Motor neuron (in vitro differentiated cells): ENCODE measurements at regions not wholly inside any gene's neighbourhood (a gene's known extent, or its start where the extent isn't known, plus 50 kb on each side); places are given as distances from the start of the nearest gene placed in this dataset.
"Not testable (repeated sequence)": the region's sequence is repeated elsewhere in the genome, so short reads cannot be mapped to it uniquely, and the experiment has no call there.

Source experiments
- ATAC-seq, 8 experiments: fragments of 200-7000 bp; cut with Tn5 transposase; replicated peaks in 6 of 8; 2 replicates each; pipeline ENCODE4 v1.8.0; 2021; ENCODE audit warnings: mild to moderate bottlenecking in 8 of 8, moderate library complexity in 8 of 8
- H3K27ac ChIP-seq, 2 donors: fragments of 250-450 bp; sonication (Bioruptor Pico); 2 replicates each; pipeline ENCODE4 v1.9.0; 2021; ENCODE audit warnings: antibody characterized with exemption in 2 of 2, mild to moderate bottlenecking in 2 of 2, moderate library complexity in 1 of 2
- H3K4me1 ChIP-seq, 2 donors: fragments of 250-450 bp; sonication (Bioruptor Pico); replicated peaks in 1 of 2; 2 replicates each; pipeline ENCODE4 v1.6.1; 2021; ENCODE audit warnings: antibody characterized with exemption in 2 of 2, mild to moderate bottlenecking in 2 of 2, moderate library complexity in 1 of 2
- H3K4me3 ChIP-seq, 5 donors: fragments of 250-450 bp; sonication (Bioruptor Pico); 2 replicates each; pipeline ENCODE4 v1.9.0; 2021; ENCODE audit warnings: antibody characterized with exemption in 5 of 5, mild to moderate bottlenecking in 5 of 5, moderate library complexity in 4 of 5
- WGBS, 10 experiments: fragments of 450-650 bp; shearing (Covaris generic); methylation state at CpG; one replicate each; pipeline ENCODE4 v1.0.0; 2022; 5-methylcytosine and 5-hydroxymethylcytosine counted together
- in situ Hi-C, 9 experiments: fragments of 400-800 bp; cut with MboI; loops; one replicate each; pipeline ENCODE4 v1.15.0; 2021; ENCODE audit warnings: low sequenced_read_pairs in 9 of 9, low pct_unique_long_range_greater_than_20kb in 2 of 9; ENCODE audit not compliant: unreplicated experiment in 9 of 9

- WGBS, 10 experiments: 21 to 94% (median 62%) methylated on average over 1 to 3 of the region's 3 CpGs
- peak in 1 of 8 experiments; percentile 69 for ATAC-seq
- in situ Hi-C loops: no loop called here
Measured at GRCh38 chr10:57694956-57695608, 572.6 kb downstream of the IPMK start.

GRCh38 chr10:57692255-57692980 is 575.3 kb downstream of the IPMK start:
- in situ Hi-C loops: no loop called here
- ATAC-seq: peak in 3 of 8 experiments; percentile 31 to 57 (median 49)
- H3K4me3 ChIP-seq: no peak overlapping the region
- H3K27ac ChIP-seq: no peak overlapping the region
- peaks cover 0 to 14% of the 10 kb centered on the region in 2 donors for H3K4me1 ChIP-seq
- WGBS, 10 experiments: 0 to 90% (median 57%) methylated on average over 1 to 2 of the region's 2 CpGs; no CpG with 5 or more reads in 2 of the 10 experiments

More at GRCh38 chr10:57694956-57695608, 572.6 kb downstream of the IPMK start:
- H3K27ac ChIP-seq: no peak overlapping the region
- H3K4me3 ChIP-seq: no peak overlapping the region
- H3K4me1 ChIP-seq: peaks cover 0 to 3% of the 10 kb centered on the region in 2 donors

- no peak overlapping the region for H3K27ac ChIP-seq
- 4 to 73% (median 45%) methylated on average over 2 to 5 of the region's 5 CpGs for WGBS, 10 experiments
- in situ Hi-C loops: no loop called here
- H3K4me3 ChIP-seq: no peak overlapping the region
- peaks cover 0 to 14% of the 10 kb centered on the region in 2 donors for H3K4me1 ChIP-seq
- peak in 5 of 8 experiments; percentile 54 to 84 (median 78) for ATAC-seq
Measured at GRCh38 chr10:57689596-57690297, 577.9 kb downstream of the IPMK start.

GRCh38 chr10:57679916-57680315 is 587.8 kb downstream of the IPMK start:
- Histone ChIP-seq H3K4me1 (no peaks in the 10 kb centered on the region), H3K4me3 (no peak overlapping the region), H3K27ac (no peak overlapping the region)
- in situ Hi-C loops: no loop called here
- no peak for ATAC-seq
- 78 to 100% (median 87%) methylated on average over 1 of the region's 1 CpG; no CpG with 5 or more reads in 2 of the 10 experiments for WGBS, 10 experiments

- in situ Hi-C loops: no loop called here
- H3K27ac ChIP-seq: no peak overlapping the region
- no peak for ATAC-seq
- WGBS, 10 experiments: 0 to 50% (median 22%) methylated on average over 1 of the region's 1 CpG; no CpG with 5 or more reads in 1 of the 10 experiments
- H3K4me1 ChIP-seq: no peaks in the 10 kb centered on the region
- H3K4me3 ChIP-seq: no peak overlapping the region
Measured at GRCh38 chr10:57675125-57675524, 592.6 kb downstream of the IPMK start.

GRCh38 chr10:57673446-57673960 is 594.2 kb downstream of the IPMK start:
- Histone ChIP-seq H3K4me1 (peaks cover 0 to 7% of the 10 kb centered on the region in 2 donors), H3K27ac (no peak overlapping the region), H3K4me3 (no peak overlapping the region)
- peak in 2 of 8 experiments; percentile 62 to 68 for ATAC-seq
- WGBS, 10 experiments: 0 to 100% (median 47%) methylated on average over 1 to 2 of the region's 2 CpGs
- in situ Hi-C loops: loop anchor here in 1 of 9 experiments (25.0 kb wide), 1 partner anchor 336 kb away; no protein-coding TSS in a partner anchor

- no peak overlapping the region for H3K4me3 ChIP-seq
- 11 to 100% (median 71%) methylated on average over 1 to 3 of the region's 3 CpGs; no CpG with 5 or more reads in 1 of the 10 experiments for WGBS, 10 experiments
- ATAC-seq: peak in 1 of 8 experiments; percentile 32
- H3K27ac ChIP-seq: no peak overlapping the region
- H3K4me1 ChIP-seq: peaks cover 0 to 7% of the 10 kb centered on the region in 2 donors
- in situ Hi-C loops: loop anchor here in 1 of 9 experiments (25.0 kb wide), 1 partner anchor 328 kb away; no protein-coding TSS in a partner anchor
Measured at GRCh38 chr10:57664815-57665214, 602.9 kb downstream of the IPMK start.

GRCh38 chr10:57663401-57663800 is 604.3 kb downstream of the IPMK start:
- H3K4me3 ChIP-seq: no peak overlapping the region
- no peak overlapping the region for H3K27ac ChIP-seq
- no peak for ATAC-seq
- WGBS, 10 experiments: 8 to 100% (median 78%) methylated on average over 1 to 2 of the region's 2 CpGs; no CpG with 5 or more reads in 1 of the 10 experiments
- in situ Hi-C loops: loop anchor here in 1 of 9 experiments (25.0 kb wide), 1 partner anchor 326 kb away; no protein-coding TSS in a partner anchor
- no peaks in the 10 kb centered on the region for H3K4me1 ChIP-seq

- no peak overlapping the region for H3K27ac ChIP-seq
- WGBS, 10 experiments: 14 to 100% (median 80%) methylated on average over 1 to 4 of the region's 4 CpGs; no CpG with 5 or more reads in 1 of the 10 experiments
- no peaks in the 10 kb centered on the region for H3K4me1 ChIP-seq
- in situ Hi-C loops: loop anchor here in 1 of 9 experiments (25.0 kb wide), 1 partner anchor 324 kb away; no protein-coding TSS in a partner anchor
- no peak overlapping the region for H3K4me3 ChIP-seq
- ATAC-seq: no peak
Measured at GRCh38 chr10:57661206-57661605, 606.5 kb downstream of the IPMK start.

- Histone ChIP-seq H3K4me1 (no peaks in the 10 kb centered on the region), H3K27ac (no peak overlapping the region), H3K4me3 (no peak overlapping the region)
- peak; percentile 61 to 88 (median 68) for ATAC-seq
- in situ Hi-C loops: loop anchor here in 2 of 9 experiments (10.0 to 25.0 kb wide), 2 partner anchors 312 to 320 kb away; no protein-coding TSS in a partner anchor
- WGBS, 10 experiments: 0 to 45% (median 26%) methylated on average over 1 to 5 of the region's 5 CpGs
Measured at GRCh38 chr10:57657164-57657765, 610.4 kb downstream of the IPMK start.

GRCh38 chr10:57654856-57655255 is 612.8 kb downstream of the IPMK start:
- no peak overlapping the region for H3K27ac ChIP-seq
- no peak overlapping the region for H3K4me3 ChIP-seq
- no peaks in the 10 kb centered on the region for H3K4me1 ChIP-seq
- in situ Hi-C loops: loop anchor here in 2 of 9 experiments (10.0 to 25.0 kb wide), 2 partner anchors 310 to 318 kb away; no protein-coding TSS in a partner anchor
- WGBS, 10 experiments: 0 to 100% (median 100%) methylated on average over 1 to 2 of the region's 2 CpGs; no CpG with 5 or more reads in 3 of the 10 experiments
- ATAC-seq: no peak

- ATAC-seq, H3K4me3 ChIP-seq, H3K27ac ChIP-seq, H3K4me1 ChIP-seq, in situ Hi-C loops: not testable (repeated sequence)
- WGBS, 10 experiments: 0 to 92% (median 55%) methylated on average over 1 to 2 of the region's 3 CpGs; no CpG with 5 or more reads in 2 of the 10 experiments
Measured at GRCh38 chr10:57645108-57645507, 622.6 kb downstream of the IPMK start.
